ENCODE measurements at regions not wholly inside any gene's neighbourhood (a gene's known extent, or its start where the extent isn't known, plus 50 kb on each side); places are given as distances from the start of the nearest gene placed in this dataset.
A peak's percentile ranks its signal among the peaks of the same experiment; 100 is the strongest.
"Not testable (repeated sequence)": the region's sequence is repeated elsewhere in the genome, so short reads cannot be mapped to it uniquely, and the experiment has no call there.

DNA sequence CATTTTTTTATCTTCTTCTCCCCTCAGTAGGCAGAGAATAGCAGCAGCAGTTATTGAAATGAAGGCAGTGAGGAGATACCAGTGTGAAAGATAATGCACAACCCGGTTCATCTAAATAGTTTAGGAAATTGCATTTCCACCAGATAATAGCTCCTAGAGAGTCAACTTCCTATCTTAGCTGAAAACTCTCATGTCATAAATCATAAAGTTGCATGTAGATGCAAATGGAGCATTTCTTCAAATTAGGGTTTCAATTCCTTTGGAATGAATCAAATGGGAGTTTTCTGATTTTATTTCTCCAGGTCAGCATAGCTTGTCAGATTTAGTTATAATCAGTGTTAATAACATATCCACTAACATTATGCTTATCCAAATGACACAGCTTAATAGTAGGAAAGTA, 335.3 kb downstream of the CNTNAP4 start:
- DNase-seq = no peak

DNA sequence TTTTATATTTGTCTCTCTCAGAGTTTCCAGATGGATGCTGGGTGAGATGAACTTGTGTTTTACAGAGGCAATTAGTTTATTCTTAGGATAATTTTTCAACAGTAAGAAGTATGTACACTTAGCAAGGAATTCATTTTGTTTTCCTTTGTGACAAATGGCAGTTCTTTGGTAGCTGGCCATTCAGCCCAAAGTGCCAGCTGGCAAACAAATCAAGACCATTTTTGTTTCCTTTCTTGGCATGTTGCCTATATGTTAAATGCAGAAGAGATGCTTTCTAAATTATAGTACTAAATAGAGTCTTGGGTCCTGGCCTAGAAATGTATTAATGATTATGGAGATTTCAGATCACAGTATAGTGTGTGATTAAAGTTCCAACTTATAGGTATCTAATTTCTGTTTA, 337.1 kb downstream of the CNTNAP4 start:
- no peak for DNase-seq

DNA sequence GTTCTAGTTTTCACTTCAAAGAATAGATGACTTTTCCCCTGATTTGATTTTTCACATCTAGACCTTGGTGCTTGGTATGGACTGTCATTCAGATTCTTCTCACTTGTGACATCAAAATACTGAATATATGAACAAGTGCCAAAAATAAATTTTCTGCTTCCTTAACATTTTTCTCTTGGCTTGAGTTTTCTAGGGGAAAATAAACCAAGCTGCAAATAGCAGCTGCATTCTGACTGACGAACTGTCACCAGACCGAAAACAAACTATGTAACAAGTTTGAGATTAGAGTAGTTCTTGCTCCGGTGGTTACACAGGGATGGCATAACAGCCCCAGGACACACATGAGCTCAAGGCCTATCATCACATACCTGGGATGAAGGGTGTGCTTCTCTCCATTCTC, 345.7 kb downstream of the CNTNAP4 start:
- no peak for DNase-seq

DNA sequence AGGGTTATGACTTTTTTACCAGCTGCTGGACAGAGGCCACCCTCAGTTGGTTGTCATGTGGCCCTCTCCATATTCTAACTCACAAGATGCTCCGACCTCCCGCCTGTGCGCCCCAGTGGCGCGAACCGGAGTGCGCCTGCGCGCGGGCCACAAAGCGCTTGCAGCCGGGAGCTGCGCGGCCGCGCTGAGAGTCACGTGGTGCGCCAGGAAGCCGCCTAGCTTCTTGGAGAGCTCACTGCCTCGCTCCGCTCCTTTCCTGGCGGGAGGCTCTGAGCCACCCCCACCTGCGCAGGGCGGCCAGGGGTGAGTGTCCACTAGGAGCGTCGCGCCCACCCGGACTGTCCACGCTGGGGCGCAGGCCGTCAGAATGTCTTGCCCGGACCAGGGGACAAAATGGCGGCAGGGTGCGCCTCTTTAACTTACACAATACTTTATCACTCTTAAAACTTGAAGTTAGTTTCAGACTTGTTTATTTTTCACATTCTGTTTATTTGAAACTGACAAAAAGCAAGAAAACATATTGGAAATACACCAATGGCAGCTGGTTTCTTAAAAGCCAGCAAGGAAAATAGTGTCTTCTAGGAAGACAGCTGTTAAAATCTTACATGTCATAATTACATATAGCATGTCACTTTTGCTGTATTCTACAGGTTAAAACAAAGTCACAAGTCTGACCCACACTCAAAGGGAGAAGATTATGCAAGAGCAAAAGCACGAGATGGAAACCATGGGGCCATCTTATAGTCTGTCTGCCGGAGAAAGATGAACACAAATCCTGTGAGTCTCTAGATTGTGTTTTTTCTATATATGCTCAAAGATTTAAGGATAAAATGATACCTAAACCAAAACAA, 357.9 kb downstream of the CNTNAP4 start:
- no peak for DNase-seq

DNA sequence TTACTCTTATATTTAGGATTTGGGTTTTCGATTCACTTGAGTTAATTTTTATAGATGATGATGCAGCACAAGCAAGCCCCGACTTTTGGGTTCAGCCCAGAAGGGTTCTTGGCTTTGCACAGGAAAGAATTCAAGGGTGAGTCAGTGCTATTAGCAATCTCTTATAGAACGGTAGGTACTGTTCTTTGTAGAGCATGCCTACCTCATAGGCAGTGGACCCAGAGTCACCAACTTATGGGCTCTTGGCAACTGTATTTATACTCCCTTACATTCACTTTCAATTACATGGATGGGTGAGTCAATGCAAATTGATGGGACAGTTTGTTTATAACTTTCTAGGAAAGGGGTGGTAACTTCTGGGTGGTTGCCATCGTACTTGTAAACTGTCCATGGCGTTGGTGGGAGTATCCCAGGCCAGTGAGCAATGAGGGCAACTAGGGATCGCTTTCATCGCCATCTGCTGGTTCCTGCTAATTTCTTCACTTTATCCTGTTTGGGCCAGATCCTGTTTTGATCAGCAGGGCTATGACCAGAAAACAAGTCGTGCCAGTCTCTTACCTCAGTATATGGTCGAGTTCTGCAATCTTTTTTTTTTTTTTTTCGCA, 362.6 kb downstream of the CNTNAP4 start:
- no peak for DNase-seq

DNA sequence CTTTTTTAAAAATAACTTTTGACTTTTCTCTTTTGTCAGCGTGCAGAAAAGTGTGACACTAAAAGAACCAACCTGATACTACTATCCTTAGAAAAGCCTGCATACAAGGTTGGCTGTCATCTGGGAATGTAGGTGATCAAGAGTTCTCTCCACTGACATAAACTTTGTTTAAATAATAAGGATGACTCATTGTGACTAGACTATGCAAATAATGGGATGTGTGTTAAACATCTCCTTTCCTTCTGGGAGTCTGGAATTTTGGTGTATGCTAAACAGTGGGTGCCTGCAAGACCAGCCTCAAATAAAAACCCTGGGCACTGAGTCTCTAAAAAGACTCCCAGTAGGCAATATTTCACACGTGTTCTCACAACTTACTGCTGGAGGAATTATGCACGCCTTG, 373.4 kb downstream of the CNTNAP4 start:
- DNase-seq = no peak

DNA sequence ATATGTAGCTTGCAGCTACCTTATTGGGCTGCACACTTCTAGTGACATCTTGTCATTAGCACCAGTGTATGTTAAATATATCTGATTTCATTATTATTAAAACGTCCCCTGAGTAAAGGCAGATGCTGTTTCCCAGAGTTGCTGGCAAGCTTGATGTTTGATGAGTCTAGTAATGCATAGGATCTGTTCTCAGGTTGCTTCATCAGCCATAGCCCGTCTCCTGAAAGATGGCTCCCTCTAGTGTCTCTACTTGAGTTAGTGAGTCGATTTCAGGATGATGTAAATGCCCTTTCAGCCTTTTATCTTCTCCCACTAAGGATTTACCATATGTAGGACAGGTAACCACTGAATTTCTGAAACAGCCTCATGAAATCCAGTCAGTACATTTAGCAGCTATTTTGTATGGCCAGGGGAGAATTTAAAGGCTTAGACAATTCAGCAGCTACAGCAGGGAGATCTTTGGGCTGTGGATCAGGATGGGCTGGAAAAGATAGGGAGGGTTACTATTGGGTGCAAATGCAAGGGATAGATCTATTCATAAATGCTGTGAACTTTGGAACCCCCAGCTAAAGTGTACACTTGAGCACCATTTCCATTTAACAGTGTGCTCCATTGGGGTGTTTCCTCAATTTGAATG, 376.3 kb downstream of the CNTNAP4 start:
- DNase-seq = no peak

DNA sequence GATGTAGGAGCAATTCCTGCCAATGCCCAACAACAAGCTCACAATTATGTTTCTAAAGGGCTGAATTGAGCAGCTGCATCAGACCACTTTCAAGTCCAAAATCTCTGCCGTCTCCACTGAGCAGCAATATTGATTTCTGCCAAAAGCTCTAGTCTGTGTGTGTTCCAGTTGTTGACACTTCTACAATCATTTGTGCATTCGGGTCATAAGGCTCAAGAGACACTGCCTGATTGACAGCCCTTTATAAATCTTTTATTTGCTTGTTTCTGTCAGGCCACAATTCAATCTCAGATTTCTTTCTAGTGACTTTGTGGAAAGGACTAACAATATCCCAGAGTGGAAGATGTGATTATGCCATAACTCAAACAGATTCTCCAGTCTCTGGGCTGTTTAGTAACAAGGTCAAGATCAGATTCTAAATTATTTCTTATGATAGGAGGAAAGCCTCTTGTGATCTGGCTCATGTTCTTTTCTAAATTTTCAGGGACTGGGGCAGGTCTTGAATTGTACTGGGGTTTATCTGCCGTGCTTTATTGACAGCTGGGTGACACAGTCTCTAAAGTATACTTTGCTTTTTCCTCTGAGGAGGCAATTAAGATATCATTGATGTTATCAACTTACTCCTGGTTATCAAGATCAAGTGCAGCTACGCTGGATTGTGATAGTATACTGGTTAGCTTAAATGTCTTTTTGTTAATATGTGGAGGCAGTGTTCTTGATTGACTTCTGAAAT, 377.1 kb downstream of the CNTNAP4 start:
- DNase-seq = no peak

DNA sequence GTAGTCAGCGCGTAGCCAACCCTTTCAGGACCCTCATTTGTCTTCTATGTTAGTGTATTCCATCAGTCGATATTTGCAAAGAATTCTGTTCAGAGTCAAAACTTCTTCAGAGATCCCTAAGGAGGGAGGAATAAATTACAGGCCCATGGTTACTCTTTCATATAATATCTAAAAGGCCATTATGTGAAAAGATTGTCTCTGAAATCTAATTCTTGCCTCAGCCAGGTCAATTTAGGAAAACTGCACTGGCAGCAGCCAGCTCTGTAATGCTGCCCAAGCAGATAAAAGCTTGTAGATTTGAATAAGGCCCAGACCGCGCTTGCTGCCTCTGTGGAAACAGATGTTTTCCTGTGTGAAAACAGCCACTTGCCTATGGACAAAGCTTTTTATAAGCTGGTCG, 379.8 kb downstream of the CNTNAP4 start:
- DNase-seq = no peak

DNA sequence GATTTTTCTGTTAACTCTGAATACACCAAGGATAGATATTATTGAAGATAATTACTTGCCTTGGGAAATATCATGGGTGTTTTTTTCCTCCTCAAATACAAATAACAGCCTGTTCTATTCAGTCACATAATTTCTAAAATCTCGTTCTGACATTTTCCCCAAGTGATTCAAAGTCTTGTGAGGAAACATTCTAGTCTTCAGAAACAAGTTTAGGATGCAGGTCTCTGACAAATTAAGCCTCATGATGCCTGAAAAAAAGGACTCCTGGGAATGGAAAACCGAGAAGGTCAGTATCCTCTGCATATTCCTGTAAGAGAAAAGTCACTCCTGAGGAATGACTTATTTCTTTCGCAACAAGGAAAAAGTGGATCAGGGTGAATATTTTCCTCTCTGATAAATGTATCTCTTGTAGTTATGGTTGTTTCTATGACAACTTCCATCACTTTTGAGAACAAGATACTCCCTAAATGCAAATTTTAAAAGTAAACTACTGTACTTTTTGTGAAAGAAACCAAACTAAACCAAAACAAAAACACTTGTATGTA, 384.6 kb downstream of the CNTNAP4 start:
- DNase-seq = no peak

DNA sequence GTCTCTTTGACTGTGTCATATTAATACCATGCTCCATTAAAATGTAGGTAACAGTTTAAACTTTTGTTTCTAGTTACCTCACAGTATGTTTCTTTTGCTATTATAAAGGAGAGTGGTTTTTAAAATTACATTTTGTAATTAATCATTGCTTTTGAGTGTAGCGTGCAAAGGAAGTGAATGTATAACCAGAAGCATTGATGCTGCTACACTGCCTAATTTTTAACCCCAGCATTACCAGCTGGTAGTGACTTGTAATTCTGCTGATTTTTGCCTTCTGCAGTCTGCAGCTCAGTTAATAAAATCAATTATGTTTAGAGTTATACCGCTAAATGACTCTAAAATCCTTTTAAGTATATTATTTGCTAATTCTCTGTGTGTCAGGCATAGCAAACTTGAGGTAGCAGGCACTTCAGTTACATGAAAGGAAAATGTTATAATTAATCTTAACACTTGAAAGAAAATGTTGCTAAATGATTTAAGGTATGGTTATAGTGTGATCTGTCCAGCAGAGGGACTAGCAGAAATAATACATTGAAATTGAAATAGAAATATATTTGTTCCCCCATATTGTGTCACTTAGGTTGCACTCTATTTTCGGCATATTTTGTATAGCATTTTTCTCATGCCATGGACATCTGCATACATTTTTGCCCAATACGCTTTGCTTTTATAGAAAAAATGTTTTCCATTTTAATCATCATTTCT, 388.5 kb downstream of the CNTNAP4 start:
- DNase-seq = no peak

DNA sequence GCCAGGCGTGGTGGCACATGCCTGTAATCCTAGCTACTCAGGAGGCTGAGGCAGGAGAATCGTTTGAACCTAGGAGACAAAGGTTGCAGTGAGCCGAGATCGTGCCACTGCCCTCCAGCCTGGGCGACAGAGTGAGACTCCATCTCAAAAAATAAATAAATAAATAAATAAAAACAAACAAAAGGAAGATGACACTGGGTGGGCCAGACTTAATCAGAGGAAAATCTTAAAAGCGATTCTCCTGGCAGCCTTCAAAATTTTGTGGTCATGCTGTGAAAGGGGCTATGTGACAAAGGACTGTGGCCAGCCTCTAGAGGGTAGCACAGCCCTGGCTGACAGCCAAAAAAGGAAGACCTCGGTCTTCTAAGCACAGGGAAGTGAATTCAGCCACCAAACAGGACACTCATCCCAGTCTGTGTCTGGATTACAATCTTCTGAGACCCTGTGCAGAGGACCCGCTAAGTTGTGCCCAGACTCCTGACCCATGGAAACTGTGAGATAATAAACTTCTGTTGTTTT, 391.1 kb downstream of the CNTNAP4 start:
- DNase-seq = peak; percentile 2

DNA sequence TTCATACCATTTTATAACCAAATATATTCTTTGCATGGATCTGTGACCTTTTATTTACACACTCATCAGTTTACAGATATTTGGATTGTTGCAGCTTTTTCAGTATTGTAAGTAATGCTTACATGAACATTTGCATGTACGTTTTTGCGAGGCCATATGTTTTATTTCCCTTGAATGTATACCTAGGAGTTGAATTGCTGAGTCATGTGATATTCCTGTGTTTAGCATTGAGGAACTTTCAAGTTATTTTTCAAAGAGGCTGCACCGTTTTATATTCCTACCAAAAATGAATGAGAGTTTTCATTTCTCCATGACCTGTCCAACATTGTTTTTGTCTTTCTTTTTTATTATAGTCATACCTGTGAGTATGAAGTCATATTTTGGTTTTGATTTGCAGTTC, 392.1 kb downstream of the CNTNAP4 start:
- no peak for DNase-seq

DNA sequence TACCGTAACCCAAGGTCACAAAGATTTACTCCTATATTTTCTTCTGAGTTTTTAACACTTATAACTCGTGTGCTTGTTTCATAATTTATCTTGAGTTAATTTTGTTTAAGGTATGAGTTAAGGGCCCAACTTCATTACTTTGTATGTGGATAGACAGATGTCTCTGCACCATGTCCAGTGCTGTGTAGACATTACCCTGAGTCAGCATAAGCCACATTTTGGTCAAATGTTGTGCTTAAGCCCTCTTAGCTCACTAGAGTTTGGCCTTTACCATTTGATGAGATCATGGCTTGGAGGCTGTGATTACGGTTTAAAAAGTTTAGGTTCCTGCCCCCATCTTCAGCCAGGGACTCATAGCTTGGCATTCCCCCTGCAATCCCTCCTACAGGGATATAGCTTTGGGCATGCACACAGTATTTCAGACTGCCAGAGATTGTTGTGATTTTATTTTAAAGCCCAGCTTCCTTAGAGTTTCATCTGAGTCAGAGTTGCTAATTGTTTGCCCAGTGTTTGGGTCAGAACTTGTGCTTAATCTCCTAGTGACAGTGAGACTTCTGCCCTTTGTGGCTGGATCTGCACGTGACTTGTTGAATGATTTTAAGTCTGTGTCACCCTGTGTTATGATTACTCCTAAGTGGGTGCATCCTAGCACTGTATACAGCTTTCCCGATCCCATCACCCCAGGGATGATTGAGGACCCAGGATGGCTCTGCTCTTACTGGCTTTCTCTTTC, 393.1 kb downstream of the CNTNAP4 start:
- DNase-seq = no peak

DNA sequence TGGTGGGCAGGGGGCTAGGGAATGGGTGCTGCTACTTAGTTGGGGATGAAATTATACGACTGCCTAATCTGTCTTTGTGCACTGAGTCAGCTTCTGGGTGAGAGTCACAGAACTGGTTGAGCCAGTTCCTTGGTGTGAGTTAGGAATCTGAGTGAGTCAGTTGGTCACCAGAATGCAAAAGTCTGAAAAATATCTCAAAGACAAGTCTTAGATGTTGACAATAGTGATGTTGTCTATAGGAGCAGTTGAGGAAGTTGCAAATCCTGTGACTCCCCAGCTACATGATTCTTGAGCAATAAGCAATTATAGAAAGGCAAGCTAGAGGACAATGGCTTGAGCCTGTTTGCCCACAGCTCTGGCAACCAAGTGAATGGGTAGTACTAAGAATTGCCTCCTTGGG, 399.2 kb downstream of the CNTNAP4 start:
- no peak for DNase-seq

DNA sequence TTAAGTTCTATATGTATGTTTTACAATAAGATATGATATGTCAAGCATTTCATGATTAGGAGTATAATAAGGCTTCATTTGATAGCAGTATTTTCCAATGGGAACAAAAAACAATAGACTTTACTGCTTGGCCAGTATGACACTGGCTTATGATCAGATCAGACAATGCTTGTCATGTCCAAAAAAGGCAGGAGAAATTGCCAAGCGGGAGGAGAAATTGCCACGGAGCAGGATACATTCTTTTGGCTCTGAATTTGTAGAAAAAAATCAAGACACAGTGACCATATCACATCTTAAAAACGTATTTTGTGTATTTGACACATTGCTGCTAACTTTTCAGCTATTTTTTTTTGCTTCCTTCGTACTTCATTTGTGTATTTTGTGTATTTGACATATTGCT, 404.1 kb downstream of the CNTNAP4 start:
- DNase-seq = no peak

DNA sequence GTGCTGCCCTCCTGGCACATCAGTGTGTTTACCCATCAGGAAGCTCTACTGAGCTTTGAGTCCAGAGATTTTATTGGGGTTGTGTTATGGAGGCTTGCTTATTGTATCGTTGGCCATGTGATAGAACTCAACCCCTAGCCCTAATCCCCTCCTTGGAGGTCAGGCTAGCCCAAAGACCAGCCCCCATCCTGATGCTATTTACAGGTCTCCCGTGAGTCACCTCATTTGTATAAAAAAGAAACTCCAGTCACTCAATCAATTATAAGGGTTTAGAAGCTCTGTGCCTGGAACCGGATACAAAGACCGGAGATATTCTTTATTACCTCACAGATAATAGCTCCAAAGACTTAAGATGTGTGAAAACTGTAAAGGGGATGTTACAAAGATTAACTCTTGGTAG, 405.9 kb downstream of the CNTNAP4 start:
- no peak for DNase-seq

DNA sequence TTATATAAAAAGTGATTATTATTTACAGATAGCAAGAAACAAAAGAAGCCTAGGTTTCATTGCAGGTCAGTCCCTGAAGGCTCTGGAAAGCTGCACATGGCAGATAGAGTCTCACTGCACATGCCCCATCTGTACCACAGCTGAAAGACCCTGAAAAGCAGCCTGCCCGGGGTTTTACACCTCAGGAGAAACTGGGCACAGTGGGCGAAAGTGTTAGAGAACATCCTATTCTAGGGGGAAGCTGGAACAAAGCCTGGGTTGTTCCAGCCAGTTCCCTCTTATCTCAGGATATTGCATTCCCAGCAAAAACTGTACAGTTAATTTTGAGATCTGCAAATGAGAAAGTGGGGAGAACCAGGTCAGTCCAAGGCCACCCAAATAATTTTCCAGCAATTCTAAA, 419.7 kb downstream of the CNTNAP4 start:
- DNase-seq = no peak

DNA sequence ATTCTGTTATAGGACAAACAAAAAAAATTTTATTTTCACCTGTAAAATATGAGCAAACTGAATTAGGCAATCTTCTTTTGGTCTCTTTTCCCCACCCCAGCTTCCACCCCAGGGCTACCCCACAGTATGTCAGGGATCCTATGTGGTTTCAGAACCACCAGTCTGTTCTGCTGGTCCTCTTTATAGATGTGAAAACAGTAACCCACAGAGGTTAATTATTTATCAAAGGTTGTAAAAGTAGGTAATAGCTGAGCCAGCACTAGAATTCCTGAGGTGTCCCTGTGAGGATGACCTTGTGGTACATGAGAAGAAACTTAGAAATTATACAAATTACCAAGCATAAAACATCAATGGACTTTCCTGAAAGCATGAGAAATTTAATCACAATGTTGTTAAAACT, 428.7 kb downstream of the CNTNAP4 start:
- no peak for DNase-seq

DNA sequence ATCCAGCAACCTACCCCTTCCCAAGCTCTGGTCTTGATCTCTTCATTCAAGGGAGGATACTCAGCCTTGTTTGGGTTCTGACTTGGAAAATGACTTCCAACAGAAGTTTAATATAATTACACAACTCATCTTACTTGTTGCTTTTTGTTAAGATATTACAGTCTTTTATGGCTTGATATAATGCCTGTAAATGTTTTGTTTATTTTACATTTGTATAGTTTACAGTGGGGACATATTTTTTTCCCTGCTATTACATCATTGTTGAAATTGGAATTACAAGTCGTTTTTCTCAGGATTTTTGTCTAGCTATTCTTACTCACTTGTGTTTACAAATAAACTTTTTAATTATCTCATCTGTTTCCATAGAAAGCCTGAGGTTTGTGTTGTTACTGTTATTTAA, 436.0 kb downstream of the CNTNAP4 start:
- DNase-seq = no peak

DNA sequence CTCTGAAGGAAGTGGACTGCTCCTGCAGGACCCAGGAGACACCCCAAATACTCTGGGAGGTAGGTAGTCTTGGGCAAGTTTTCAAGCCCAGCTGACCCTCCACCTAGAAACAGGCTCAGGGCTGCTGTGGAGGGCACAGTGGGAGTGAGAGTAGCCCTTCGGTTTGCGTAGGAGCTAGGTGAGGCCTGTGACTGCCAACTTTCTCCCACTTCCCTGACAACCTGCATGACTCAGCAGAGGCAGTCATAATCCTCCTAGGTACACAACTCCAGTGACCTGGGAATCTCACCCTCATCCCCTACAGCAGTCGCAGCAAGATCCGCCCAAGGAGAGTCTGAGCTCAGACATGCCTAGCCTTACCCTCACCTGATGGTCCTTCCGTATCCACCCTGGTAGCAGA, 439.1 kb downstream of the CNTNAP4 start:
- not testable (repeated sequence) for DNase-seq

DNA sequence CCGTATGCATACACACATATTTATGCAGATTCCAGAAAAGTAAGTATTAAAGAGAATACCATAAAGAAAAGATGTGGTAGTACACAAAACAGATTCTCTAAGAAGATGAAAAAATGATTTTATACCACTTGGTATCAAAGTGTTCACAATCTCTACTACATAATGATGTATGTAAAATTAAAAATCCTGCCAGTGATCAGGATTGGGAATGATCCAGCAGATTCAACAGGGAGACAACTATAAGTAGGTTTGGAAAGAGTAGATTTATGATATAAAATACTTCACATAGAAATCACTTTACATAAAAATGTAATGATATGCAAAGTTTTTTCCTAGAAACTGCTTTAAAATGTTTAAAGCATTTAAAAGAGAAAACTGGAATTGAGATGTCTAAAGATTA, 447.0 kb downstream of the CNTNAP4 start:
- no peak for DNase-seq
